ENCODE measurements at regions not wholly inside any gene's neighbourhood (a gene's known extent, or its start where the extent isn't known, plus 50 kb on each side); places are given as distances from the start of the nearest gene placed in this dataset.

GRCh38 chr12:34626363-34627157 lies 604.3 kb downstream of the ALG10 start:
- Histone ChIP-seq H3K9me3 (ENCODE audit: severe bottlenecking) (no peaks in the 10 kb centered on the region), H3K27me3 (ENCODE audit: insufficient read depth, low read depth, severe bottlenecking) (peaks cover 28% of the 10 kb centered on the region), H3K27ac (no peak overlapping the region), H3K4me3 (ENCODE audit: low read depth, low read length) (no peak overlapping the region), H3K36me3 (no peaks in the 10 kb centered on the region)
- no peak for TF ChIP-seq CTCF (IDR thresholded peaks at IDR 0.05; ENCODE audit: low read depth, low read length)
- no peak for DNase-seq
